ENCODE measurements at regions not wholly inside any gene's neighbourhood (a gene's known extent, or its start where the extent isn't known, plus 50 kb on each side); places are given as distances from the start of the nearest gene placed in this dataset.

- DNase-seq (ENCODE audit: low spot score) = no peak
Observed at GRCh38 chr9:20197976-20198685, 409.3 kb upstream of the SLC24A2 start.

- DNase-seq (ENCODE audit: low spot score) = no peak
Observed at GRCh38 chr9:20191228-20191840, 402.5 kb upstream of the SLC24A2 start.

GRCh38 chr9:20189871-20190270 lies 401.0 kb upstream of the SLC24A2 start:
- DNase-seq (ENCODE audit: low spot score) = no peak

- DNase-seq (ENCODE audit: low spot score) = no peak
Observed at GRCh38 chr9:20188616-20189369, 400.0 kb upstream of the SLC24A2 start.

GRCh38 chr9:20187318-20187717 lies 398.5 kb upstream of the SLC24A2 start:
- no peak for DNase-seq (ENCODE audit: low spot score)

- DNase-seq (ENCODE audit: low spot score) = no peak
Observed at GRCh38 chr9:20186823-20187222, 398.0 kb upstream of the SLC24A2 start.

- no peak for DNase-seq (ENCODE audit: low spot score)
Observed at GRCh38 chr9:20186231-20186630, 397.4 kb upstream of the SLC24A2 start.

GRCh38 chr9:20184541-20184940 lies 395.7 kb upstream of the SLC24A2 start:
- no peak for DNase-seq (ENCODE audit: low spot score)

- DNase-seq (ENCODE audit: low spot score) = no peak
Observed at GRCh38 chr9:20178679-20179078, 389.8 kb upstream of the SLC24A2 start.

GRCh38 chr9:20178197-20178596 lies 389.4 kb upstream of the SLC24A2 start:
- DNase-seq (ENCODE audit: low spot score) = no peak

GRCh38 chr9:20170122-20170521 lies 381.3 kb upstream of the SLC24A2 start:
- DNase-seq (ENCODE audit: low spot score) = no peak

- DNase-seq (ENCODE audit: low spot score) = no peak
Observed at GRCh38 chr9:20152151-20152725, 363.4 kb upstream of the SLC24A2 start.

- no peak for DNase-seq (ENCODE audit: low spot score)
Observed at GRCh38 chr9:20148416-20148815, 359.6 kb upstream of the SLC24A2 start.

GRCh38 chr9:20144197-20144596 lies 355.4 kb upstream of the SLC24A2 start:
- DNase-seq (ENCODE audit: low spot score) = no peak

GRCh38 chr9:20139763-20140290 lies 351.0 kb upstream of the SLC24A2 start:
- no peak for DNase-seq (ENCODE audit: low spot score)

GRCh38 chr9:20138841-20139240 lies 350.0 kb upstream of the SLC24A2 start:
- no peak for DNase-seq (ENCODE audit: low spot score)

- no peak for DNase-seq (ENCODE audit: low spot score)
Observed at GRCh38 chr9:20138116-20138515, 349.3 kb upstream of the SLC24A2 start.

GRCh38 chr9:20137425-20137824 lies 348.6 kb upstream of the SLC24A2 start:
- DNase-seq (ENCODE audit: low spot score) = no peak

- no peak for DNase-seq (ENCODE audit: low spot score)
Observed at GRCh38 chr9:20135119-20135697, 346.4 kb upstream of the SLC24A2 start.

- DNase-seq (ENCODE audit: low spot score) = no peak
Observed at GRCh38 chr9:20125727-20126126, 336.9 kb upstream of the SLC24A2 start.

- no peak for DNase-seq (ENCODE audit: low spot score)
Observed at GRCh38 chr9:20119566-20119965, 330.7 kb upstream of the SLC24A2 start.

- no peak for DNase-seq (ENCODE audit: low spot score)
Observed at GRCh38 chr9:20117986-20118385, 329.1 kb upstream of the SLC24A2 start.

Measured in putamen (tissue), 1 donor.